ENCODE measurements at regions not wholly inside any gene's neighbourhood (a gene's known extent, or its start where the extent isn't known, plus 50 kb on each side); places are given as distances from the start of the nearest gene placed in this dataset.

DNA sequence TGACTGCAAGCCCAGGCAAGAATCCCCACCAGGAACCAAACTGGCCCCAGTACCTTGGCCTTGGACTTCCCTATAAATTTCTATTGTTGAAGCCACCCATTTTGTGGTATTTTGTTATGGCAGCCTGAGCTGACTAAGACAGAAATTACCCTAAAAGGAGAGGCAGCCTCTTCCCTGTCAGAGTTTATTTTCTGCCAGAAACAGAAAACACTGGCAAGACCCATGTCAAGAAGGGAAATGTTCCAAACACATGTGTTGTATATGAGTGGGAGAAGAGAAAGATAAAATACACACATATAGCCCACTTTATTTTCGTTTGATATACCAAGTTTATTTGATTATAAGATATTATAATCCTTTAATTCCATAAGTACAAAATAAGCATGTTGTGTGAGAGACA lies 225.1 kb upstream of the FSHR start:
- ChIA-PET CTCF (no interaction called here), POLR2A (no interaction called here)
- no peak for TF ChIP-seq L3MBTL2 (conservative IDR thresholded peaks at IDR 0.05)
- no peak for DNase-seq (ENCODE audit: extremely low spot score)

DNA sequence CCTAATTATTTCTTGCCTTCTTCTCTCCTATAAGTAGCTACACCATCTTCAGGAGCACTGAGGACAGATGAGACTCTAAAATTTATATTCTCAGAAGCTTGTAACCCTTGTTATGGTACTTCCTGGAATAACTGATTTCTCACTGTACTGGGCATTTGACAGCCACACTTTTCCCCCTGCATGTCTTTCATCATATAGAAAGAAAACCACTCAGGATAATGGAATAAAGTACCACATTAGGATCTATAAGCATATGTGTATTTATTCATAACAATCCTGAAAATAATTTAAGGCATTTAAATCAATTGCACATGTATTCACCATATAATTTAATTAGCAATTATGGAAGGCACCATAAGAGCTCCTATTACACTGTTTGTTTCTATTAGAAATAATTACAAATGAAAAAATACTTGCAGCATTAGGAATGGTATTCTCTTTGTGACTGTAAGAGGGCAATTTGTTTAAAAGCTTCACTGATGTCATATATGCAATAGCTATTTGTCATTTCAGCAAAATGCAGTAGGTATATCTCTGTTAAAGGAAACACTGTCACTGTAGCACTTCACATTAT lies 216.9 kb upstream of the FSHR start:
- TF ChIP-seq FOXK2 (IDR thresholded peaks at IDR 0.05) = no peak
- TF ChIP-seq BHLHE40 (IDR thresholded peaks at IDR 0.05; ENCODE audit: borderline replicate concordance) = no peak
- TF ChIP-seq SP1 (IDR thresholded peaks at IDR 0.05) = no peak
- no peak for TF ChIP-seq HDGF (IDR thresholded peaks at IDR 0.05; ENCODE audit: borderline replicate concordance)
- no peak for TF ChIP-seq ZNF384 (IDR thresholded peaks at IDR 0.05)
- TF ChIP-seq LEF1 (IDR thresholded peaks at IDR 0.05; ENCODE audit: borderline replicate concordance) = no peak
- TF ChIP-seq CTBP1 (IDR thresholded peaks at IDR 0.05; ENCODE audit: borderline replicate concordance) = no peak
- no peak for TF ChIP-seq ELF4 (IDR thresholded peaks at IDR 0.05)
- TF ChIP-seq FOXM1 (IDR thresholded peaks at IDR 0.05; ENCODE audit: borderline replicate concordance) = no peak
- no peak for TF ChIP-seq SUZ12 (IDR thresholded peaks at IDR 0.05)
- no peak for TF ChIP-seq ARNT (IDR thresholded peaks at IDR 0.05)
- no peak for TF ChIP-seq L3MBTL2 (conservative IDR thresholded peaks at IDR 0.05)
- TF ChIP-seq FOXA1 (IDR thresholded peaks at IDR 0.05) = no peak
- TF ChIP-seq TARDBP (IDR thresholded peaks at IDR 0.05) = no peak
- TF ChIP-seq, protein P1, sequence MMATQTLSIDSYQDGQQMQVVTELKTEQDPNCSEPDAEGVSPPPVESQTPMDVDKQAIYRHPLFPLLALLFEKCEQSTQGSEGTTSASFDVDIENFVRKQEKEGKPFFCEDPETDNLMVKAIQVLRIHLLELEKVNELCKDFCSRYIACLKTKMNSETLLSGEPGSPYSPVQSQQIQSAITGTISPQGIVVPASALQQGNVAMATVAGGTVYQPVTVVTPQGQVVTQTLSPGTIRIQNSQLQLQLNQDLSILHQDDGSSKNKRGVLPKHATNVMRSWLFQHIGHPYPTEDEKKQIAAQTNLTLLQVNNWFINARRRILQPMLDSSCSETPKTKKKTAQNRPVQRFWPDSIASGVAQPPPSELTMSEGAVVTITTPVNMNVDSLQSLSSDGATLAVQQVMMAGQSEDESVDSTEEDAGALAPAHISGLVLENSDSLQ (IDR thresholded peaks at IDR 0.05) = no peak
- no peak for TF ChIP-seq NFRKB (IDR thresholded peaks at IDR 0.05)
- CTCF ChIA-PET = no interaction called here

DNA sequence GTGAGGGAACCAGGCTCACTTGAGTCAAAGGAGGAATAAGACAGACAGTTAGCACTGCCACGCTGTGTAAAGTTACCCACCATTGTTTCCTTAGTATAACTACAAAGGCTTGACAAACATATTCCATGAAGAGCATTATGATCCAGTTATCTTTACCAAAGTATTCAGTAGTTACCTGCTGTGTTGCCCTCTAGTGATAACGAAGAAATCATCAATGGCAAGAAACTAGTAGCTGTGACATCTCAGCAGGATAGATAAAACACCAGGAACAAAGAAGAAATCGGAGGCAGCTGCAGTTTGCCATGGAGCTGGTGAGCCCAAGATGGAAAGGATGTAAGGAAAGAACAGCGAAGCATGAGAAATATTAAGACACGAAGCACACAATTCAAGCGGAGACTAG lies 215.3 kb upstream of the FSHR start:
- TF ChIP-seq, protein P1 (IDR thresholded peaks at IDR 0.05) = no peak
- TF ChIP-seq NFRKB (IDR thresholded peaks at IDR 0.05) (no peak), L3MBTL2 (conservative IDR thresholded peaks at IDR 0.05) (no peak), LEF1 (IDR thresholded peaks at IDR 0.05; ENCODE audit: borderline replicate concordance) (no peak), FOXM1 (IDR thresholded peaks at IDR 0.05; ENCODE audit: borderline replicate concordance) (no peak), ARNT (IDR thresholded peaks at IDR 0.05) (no peak), TARDBP (IDR thresholded peaks at IDR 0.05) (no peak), FOXK2 (IDR thresholded peaks at IDR 0.05) (no peak), ZNF384 (IDR thresholded peaks at IDR 0.05) (no peak), ELF4 (IDR thresholded peaks at IDR 0.05) (no peak), SP1 (IDR thresholded peaks at IDR 0.05) (no peak), HDGF (IDR thresholded peaks at IDR 0.05; ENCODE audit: borderline replicate concordance) (no peak)
- CTCF ChIA-PET = no interaction called here
- POLR2A ChIA-PET = no interaction called here
- no peak for DNase-seq (ENCODE audit: extremely low spot score)

More for the DNA sequence above, 216.9 kb upstream of the FSHR start:
- POLR2A ChIA-PET = no interaction called here
- DNase-seq (ENCODE audit: extremely low spot score) = no peak

DNA sequence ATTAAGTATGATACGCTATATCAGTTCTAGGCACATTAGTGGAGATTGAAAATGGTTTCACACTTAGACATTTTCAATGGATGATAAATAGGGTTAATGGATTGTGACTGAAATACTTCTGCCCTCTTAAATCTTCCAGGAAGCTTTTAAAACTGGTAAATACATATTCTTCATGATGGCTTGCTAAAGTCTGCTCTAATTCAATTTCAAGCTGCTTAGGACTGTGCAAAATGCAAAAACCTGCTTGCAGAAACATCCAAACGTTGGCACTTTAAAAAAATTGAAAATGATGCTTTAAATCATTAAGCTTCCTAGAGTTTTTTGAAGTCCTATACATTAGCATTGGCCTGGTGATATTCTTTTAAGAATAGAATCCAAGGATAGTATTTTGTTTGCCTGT lies 214.8 kb upstream of the FSHR start:
- no peak for DNase-seq (ENCODE audit: extremely low spot score)
- CTCF ChIA-PET = no interaction called here
- POLR2A ChIA-PET = no interaction called here
- no peak for TF ChIP-seq LEF1 (IDR thresholded peaks at IDR 0.05; ENCODE audit: borderline replicate concordance)
- no peak for TF ChIP-seq ARNT (IDR thresholded peaks at IDR 0.05)
- TF ChIP-seq CTBP1 (IDR thresholded peaks at IDR 0.05; ENCODE audit: borderline replicate concordance) = no peak
- no peak for TF ChIP-seq L3MBTL2 (conservative IDR thresholded peaks at IDR 0.05)
- no peak for TF ChIP-seq FOXA1 (IDR thresholded peaks at IDR 0.05)
- TF ChIP-seq ZNF384 (IDR thresholded peaks at IDR 0.05) = no peak
- no peak for TF ChIP-seq TARDBP (IDR thresholded peaks at IDR 0.05)
- no peak for TF ChIP-seq SUZ12 (IDR thresholded peaks at IDR 0.05)
- no peak for TF ChIP-seq NFRKB (IDR thresholded peaks at IDR 0.05)
- no peak for TF ChIP-seq FOXK2 (IDR thresholded peaks at IDR 0.05)
- TF ChIP-seq SP1 (IDR thresholded peaks at IDR 0.05) = no peak
- TF ChIP-seq FOXM1 (IDR thresholded peaks at IDR 0.05; ENCODE audit: borderline replicate concordance) = no peak

DNA sequence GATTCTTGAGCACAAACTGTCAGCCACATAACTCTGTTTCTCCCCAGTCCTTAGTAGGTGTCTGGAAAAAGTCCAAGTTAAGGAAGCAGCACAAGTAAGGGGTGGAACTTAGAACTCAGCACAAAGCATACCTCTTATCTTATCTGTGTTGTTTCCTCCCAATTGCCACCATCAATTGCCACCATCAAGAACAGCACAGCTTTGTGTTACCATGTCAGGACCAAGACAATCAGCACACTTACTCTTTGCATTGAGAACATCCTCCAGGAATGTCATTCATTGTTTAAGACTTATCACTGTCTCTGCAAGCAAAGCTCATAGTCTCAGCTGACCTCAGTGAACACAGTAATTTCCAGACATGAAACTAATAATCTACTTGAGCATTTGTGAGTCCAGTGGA lies 212.7 kb upstream of the FSHR start:
- TF ChIP-seq HDGF (IDR thresholded peaks at IDR 0.05; ENCODE audit: borderline replicate concordance) = no peak
- TF ChIP-seq ARNT (IDR thresholded peaks at IDR 0.05) = no peak
- TF ChIP-seq SP1 (IDR thresholded peaks at IDR 0.05) = no peak
- no peak for TF ChIP-seq FOXA1 (IDR thresholded peaks at IDR 0.05)
- TF ChIP-seq, protein P1 (IDR thresholded peaks at IDR 0.05) = no peak
- no peak for TF ChIP-seq TARDBP (IDR thresholded peaks at IDR 0.05)
- TF ChIP-seq LEF1 (IDR thresholded peaks at IDR 0.05; ENCODE audit: borderline replicate concordance) = no peak
- TF ChIP-seq FOXK2 (IDR thresholded peaks at IDR 0.05) = no peak
- TF ChIP-seq BHLHE40 (IDR thresholded peaks at IDR 0.05; ENCODE audit: borderline replicate concordance) = no peak
- TF ChIP-seq ELF4 (IDR thresholded peaks at IDR 0.05) = no peak
- no peak for TF ChIP-seq SUZ12 (IDR thresholded peaks at IDR 0.05)
- TF ChIP-seq NFRKB (IDR thresholded peaks at IDR 0.05) = no peak
- no peak for TF ChIP-seq CTBP1 (IDR thresholded peaks at IDR 0.05; ENCODE audit: borderline replicate concordance)
- no peak for TF ChIP-seq FOXM1 (IDR thresholded peaks at IDR 0.05; ENCODE audit: borderline replicate concordance)
- no peak for TF ChIP-seq ZNF384 (IDR thresholded peaks at IDR 0.05)
- no peak for TF ChIP-seq L3MBTL2 (conservative IDR thresholded peaks at IDR 0.05)
- ChIA-PET CTCF (no interaction called here), POLR2A (no interaction called here)
- no peak for DNase-seq (ENCODE audit: extremely low spot score)

DNA sequence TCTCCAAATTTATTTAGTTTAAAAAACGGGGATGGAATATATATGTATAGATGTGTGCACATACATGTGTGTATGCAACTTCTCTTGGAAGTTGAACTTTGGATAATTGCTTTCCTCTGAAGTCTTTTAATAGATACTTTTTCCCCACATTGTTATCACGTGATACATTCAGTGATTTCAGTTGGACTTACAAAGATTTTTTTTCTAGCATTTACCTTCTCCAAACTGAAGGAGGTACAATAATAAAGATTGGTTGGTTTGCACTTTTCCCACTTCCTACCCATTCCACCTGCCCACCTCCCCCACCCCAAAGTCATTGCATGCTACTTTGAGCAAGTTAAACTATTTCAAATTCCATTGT lies 206.1 kb upstream of the FSHR start:
- CTCF ChIA-PET = no interaction called here
- no peak for DNase-seq (ENCODE audit: extremely low spot score)
- POLR2A ChIA-PET = no interaction called here
- TF ChIP-seq SUZ12 (IDR thresholded peaks at IDR 0.05) (no peak), TARDBP (IDR thresholded peaks at IDR 0.05) (no peak), NFRKB (IDR thresholded peaks at IDR 0.05) (no peak), LEF1 (IDR thresholded peaks at IDR 0.05; ENCODE audit: borderline replicate concordance) (no peak), L3MBTL2 (conservative IDR thresholded peaks at IDR 0.05) (no peak), ZNF384 (IDR thresholded peaks at IDR 0.05) (no peak), HDGF (IDR thresholded peaks at IDR 0.05; ENCODE audit: borderline replicate concordance) (no peak), FOXK2 (IDR thresholded peaks at IDR 0.05) (no peak), ELF4 (IDR thresholded peaks at IDR 0.05) (no peak), FOXA1 (IDR thresholded peaks at IDR 0.05) (no peak), FOXM1 (IDR thresholded peaks at IDR 0.05; ENCODE audit: borderline replicate concordance) (no peak), BHLHE40 (IDR thresholded peaks at IDR 0.05; ENCODE audit: borderline replicate concordance) (no peak), ARNT (IDR thresholded peaks at IDR 0.05) (no peak), SP1 (IDR thresholded peaks at IDR 0.05) (no peak), CTBP1 (IDR thresholded peaks at IDR 0.05; ENCODE audit: borderline replicate concordance) (no peak)
- TF ChIP-seq, protein P1 (IDR thresholded peaks at IDR 0.05) = no peak
